IPS-NIHi11 (cell line): ENCODE measurements at regions not wholly inside any gene's neighbourhood (a gene's known extent, or its start where the extent isn't known, plus 50 kb on each side); places are given as distances from the start of the nearest gene placed in this dataset.

Experiments
- DNase-seq: peaks from one replicate; pipeline ENCODE4 v3.0.0; 2012; ENCODE audit warnings: mixed read lengths, low spot score

DNA sequence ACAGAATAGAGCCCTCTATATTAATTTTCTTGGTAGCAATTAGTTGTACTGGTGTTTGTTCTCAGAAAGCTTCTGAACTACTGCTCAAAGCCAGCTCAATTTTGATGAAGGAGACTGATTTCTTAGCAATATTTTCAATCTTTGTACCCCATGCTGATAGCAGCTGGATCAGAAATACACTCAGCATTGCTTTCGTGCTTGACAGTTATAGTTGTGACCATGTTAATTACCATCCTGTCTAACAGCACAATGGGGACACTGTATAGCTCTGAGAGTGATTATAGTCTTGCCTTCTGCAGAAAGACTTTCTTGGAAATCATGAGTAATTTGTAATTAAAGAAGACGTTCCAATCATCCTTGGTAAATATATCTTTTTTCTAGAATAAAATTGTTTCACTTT is 79.7 kb upstream of the GNPDA2 start:
- DNase-seq = no peak

DNA sequence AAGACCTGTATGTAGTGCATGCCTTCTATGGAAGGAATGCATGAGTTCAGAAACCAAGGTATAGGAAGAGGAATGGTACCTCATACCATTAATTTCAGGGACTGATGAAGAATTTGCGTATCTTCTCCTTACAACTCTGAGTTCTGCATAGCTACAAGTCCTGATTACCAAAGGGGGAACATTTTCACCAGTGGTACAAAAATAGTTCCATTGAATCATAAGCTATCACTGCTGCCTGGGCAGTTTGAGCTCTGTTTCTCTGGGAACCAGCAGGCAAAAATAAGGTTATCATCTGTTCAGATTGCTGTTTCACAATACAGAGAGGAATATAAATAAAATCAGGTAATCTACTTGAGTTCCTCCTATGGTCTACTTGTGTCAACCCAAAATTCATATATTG is 77.9 kb upstream of the GNPDA2 start:
- DNase-seq = no peak

DNA sequence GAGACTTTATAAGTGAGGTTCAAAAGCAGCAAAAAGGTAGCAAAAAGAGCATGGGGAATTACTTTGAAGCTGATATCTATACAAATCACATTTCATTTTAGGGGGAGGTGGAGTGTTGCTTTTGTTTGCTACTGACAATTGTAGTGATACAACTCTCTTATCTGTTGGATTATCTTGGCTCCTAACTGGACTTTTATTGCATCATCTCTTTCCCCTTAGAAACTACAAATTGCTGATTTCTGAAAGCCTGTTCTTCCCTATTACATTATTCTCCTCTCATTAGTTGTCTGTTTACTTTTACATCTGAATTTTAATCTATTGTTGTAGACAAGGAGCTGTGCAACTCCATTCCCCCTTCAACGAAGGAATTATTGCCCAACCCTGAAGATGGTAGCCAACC is 75.0 kb upstream of the GNPDA2 start:
- DNase-seq = no peak

- peak; percentile 8 for DNase-seq
These were observed 65.5 kb upstream of the GNPDA2 start for GRCh38 chr4:44791831-44792230.

DNA sequence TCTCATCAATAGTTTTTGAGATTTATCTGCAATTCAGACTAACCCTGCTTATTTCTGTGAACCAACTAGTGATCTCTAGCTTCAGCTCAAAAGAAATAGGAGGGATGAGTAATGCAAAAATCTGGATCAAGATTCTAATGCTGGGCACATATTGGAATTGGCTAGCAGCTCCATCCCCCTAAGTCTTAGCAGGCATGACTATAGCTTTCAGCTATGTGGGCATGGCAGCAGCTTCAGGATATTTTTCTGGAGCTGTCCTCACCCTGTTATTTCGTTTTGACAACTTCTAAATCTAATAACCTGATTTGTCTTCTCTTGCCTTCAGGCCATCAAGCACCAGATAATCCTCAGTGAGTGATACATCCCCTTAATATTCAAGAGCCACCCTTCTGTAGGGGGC is 50.8 kb upstream of the GNPDA2 start:
- no peak for DNase-seq
